HG03025 (cell line): ENCODE measurements at regions not wholly inside any gene's neighbourhood (a gene's known extent, or its start where the extent isn't known, plus 50 kb on each side); places are given as distances from the start of the nearest gene placed in this dataset.

Experiments used
- ATAC-seq: cut with Tn5 transposase; IDR thresholded peaks from one replicate; pipeline ENCODE4 v1.9.1; 2021; ENCODE audit warnings: mild to moderate bottlenecking, moderate library complexity; ENCODE audit not compliant: unreplicated experiment, low FRiP score

GRCh38 chr21:38968887-38969543, 163.3 kb downstream of the ETS2 start:
- ATAC-seq, result no peak

GRCh38 chr21:38965910-38966504, 160.3 kb downstream of the ETS2 start:
- no peak for ATAC-seq

GRCh38 chr21:38965241-38965640, 159.5 kb downstream of the ETS2 start:
- no peak for ATAC-seq

GRCh38 chr21:38963006-38963405, 157.3 kb downstream of the ETS2 start:
- ATAC-seq, result no peak

GRCh38 chr21:38960251-38960650, 154.5 kb downstream of the ETS2 start:
- ATAC-seq, result no peak

GRCh38 chr21:38959692-38960061, 153.9 kb downstream of the ETS2 start:
- no peak for ATAC-seq

GRCh38 chr21:38958940-38959691, 153.4 kb downstream of the ETS2 start:
- no peak for ATAC-seq

GRCh38 chr21:38958323-38958705, 152.6 kb downstream of the ETS2 start:
- ATAC-seq, result no peak

- ATAC-seq, result no peak
These were observed 152.0 kb downstream of the ETS2 start for GRCh38 chr21:38957575-38958322.

GRCh38 chr21:38956856-38957571, 151.3 kb downstream of the ETS2 start:
- no peak for ATAC-seq

- ATAC-seq, result no peak
These were observed 150.8 kb downstream of the ETS2 start for GRCh38 chr21:38956521-38956855.

- no peak for ATAC-seq
These were observed 150.3 kb downstream of the ETS2 start for GRCh38 chr21:38956007-38956406.

GRCh38 chr21:38955495-38955894, 149.8 kb downstream of the ETS2 start:
- no peak for ATAC-seq

GRCh38 chr21:38954588-38955004, 148.9 kb downstream of the ETS2 start:
- ATAC-seq, result no peak

- no peak for ATAC-seq
These were observed 147.8 kb downstream of the ETS2 start for GRCh38 chr21:38953516-38953915.

- ATAC-seq, result no peak
These were observed 147.2 kb downstream of the ETS2 start for GRCh38 chr21:38952890-38953289.

- no peak for ATAC-seq
These were observed 145.5 kb downstream of the ETS2 start for GRCh38 chr21:38951095-38951730.

- ATAC-seq, result no peak
These were observed 144.8 kb downstream of the ETS2 start for GRCh38 chr21:38950435-38951094.

GRCh38 chr21:38949070-38949380, 143.3 kb downstream of the ETS2 start:
- ATAC-seq, result no peak
